CD4-positive, alpha-beta T cell (primary cell): ENCODE measurements at regions not wholly inside any gene's neighbourhood (a gene's known extent, or its start where the extent isn't known, plus 50 kb on each side); places are given as distances from the start of the nearest gene placed in this dataset.

Experiments used
- ATAC-seq: fragments of 200-7000 bp; cut with Tn5 transposase; one replicate; pipeline ENCODE4 v1.10.0; 2022; ENCODE audit warnings: mild to moderate bottlenecking; ENCODE audit not compliant: poor library complexity
- CTCF ChIA-PET: fragments of 350-600 bp; sonication (Branson Sonifier 250); formaldehyde crosslinking; loops from one replicate; lab custom pipeline; 2021; ENCODE audit warnings: antibody characterized with exemption, inconsistent platforms; lab: Charles Lee
- POLR2A ChIA-PET: fragments of 350-600 bp; sonication (Branson Sonifier 250); formaldehyde crosslinking; loops from one replicate; lab custom pipeline; 2021; ENCODE audit warnings: antibody characterized with exemption, inconsistent platforms; lab: Charles Lee
- DNase-seq, 14 experiments: peaks; one replicate each; pipeline ENCODE4 v3.0.0-alpha.2; 2013 to 2020; ENCODE audit warnings: mixed read lengths in 2 of 14
- H3K27ac ChIP-seq, 2 donors: one replicate each; pipeline versions ENCODE4 v1.5.1 to v1.7.0; 2013; ENCODE audit warnings: low read length in 2 of 2, low read depth in 1 of 2, mild to moderate bottlenecking in 1 of 2
- H3K27me3 ChIP-seq, 2 experiments: 1 replicate in 1 of 2; 2 replicates in 1 of 2; pipeline versions ENCODE4 v1.6.1 to v1.7.0; 2013; ENCODE audit warnings: low read length in 2 of 2, control low read depth in 1 of 2, mild to moderate bottlenecking in 1 of 2, moderate library complexity in 1 of 2; ENCODE audit not compliant: insufficient read depth in 2 of 2, control insufficient read depth in 1 of 2
- H3K36me3 ChIP-seq: one replicate; pipeline ENCODE4 v1.6.1; 2013; ENCODE audit warnings: low read length, control low read depth; ENCODE audit not compliant: insufficient read depth
- H3K4me1 ChIP-seq: one replicate; pipeline ENCODE4 v1.6.1; 2013; ENCODE audit warnings: low read length, control low read depth; ENCODE audit not compliant: insufficient read depth
- H3K4me3 ChIP-seq: one replicate; pipeline ENCODE4 v1.5.1; 2013; ENCODE audit warnings: mild to moderate bottlenecking, low read length, moderate library complexity
- H3K9me3 ChIP-seq, 2 experiments: 1 replicate in 1 of 2; 2 replicates in 1 of 2; pipeline versions ENCODE4 v1.6.1 to v1.7.0; 2013; ENCODE audit warnings: low read length in 2 of 2, mild to moderate bottlenecking in 2 of 2, control low read depth in 1 of 2, moderate library complexity in 1 of 2; ENCODE audit not compliant: control insufficient read depth in 1 of 2, insufficient read depth in 1 of 2
- H3K27ac Mint-ChIP-seq: one replicate; pipeline ENCODE4 v1.8.0; 2020; ENCODE audit warnings: mixed read lengths
- H3K27me3 Mint-ChIP-seq: one replicate; pipeline ENCODE4 v1.8.0; 2021; ENCODE audit warnings: mixed read lengths
- H3K36me3 Mint-ChIP-seq: one replicate; pipeline ENCODE4 v1.8.0; 2021; ENCODE audit warnings: low read depth, mixed read lengths
- H3K4me1 Mint-ChIP-seq: one replicate; pipeline ENCODE4 v1.8.0; 2021; ENCODE audit warnings: low read depth, mixed read lengths
- H3K4me3 Mint-ChIP-seq: one replicate; pipeline ENCODE4 v1.8.0; 2020; ENCODE audit warnings: mild to moderate bottlenecking, mixed read lengths
- H3K9me3 Mint-ChIP-seq: one replicate; pipeline ENCODE4 v1.8.0; 2020; ENCODE audit warnings: mixed read lengths
- CTCF ChIP-seq: fragments of 200-600 bp; IDR thresholded peaks from one replicate; pipeline ENCODE4 v1.8.0; 2022; ENCODE audit warnings: antibody characterized with exemption, mild to moderate bottlenecking
- intact Hi-C, 2 experiments: fragments of 100-400 bp; cut with DNase I in 1 of 2; cut with micrococcal nuclease in 1 of 2; formaldehyde crosslinking; loops; one replicate each; pipeline versions ENCODE4 v1.15.1 to v1.9.0; 2023 to 2025; cut with DNase I, micrococcal nuclease

- CTCF ChIA-PET, result no interaction called here
- intact Hi-C loops, result no loop called here
- Histone ChIP-seq H3K9me3 (peaks cover 0 to 3% of the 10 kb centered on the region in 2 experiments), H3K36me3 (no peaks in the 10 kb centered on the region), H3K27ac (no peak overlapping the region), H3K4me1 (no peaks in the 10 kb centered on the region), H3K4me3 (no peak overlapping the region), H3K27me3 (no peaks in the 10 kb centered on the region)
- TF ChIP-seq CTCF, result no peak
- no peaks in the 10 kb centered on the region for H3K36me3 Mint-ChIP-seq
- H3K9me3 Mint-ChIP-seq, result peaks cover 10% of the 10 kb centered on the region
- no peaks in the 10 kb centered on the region for H3K27me3 Mint-ChIP-seq
- H3K4me3 Mint-ChIP-seq, result no peak overlapping the region
- ATAC-seq (no peak), DNase-seq (no peak)
- POLR2A ChIA-PET, result no interaction called here
- H3K27ac Mint-ChIP-seq, result no peak overlapping the region
- H3K4me1 Mint-ChIP-seq, result no peaks in the 10 kb centered on the region
Observed at GRCh38 chr14:41154143-41154807, 452.4 kb upstream of the LRFN5 start.

GRCh38 chr14:41146391-41146790, 460.3 kb upstream of the LRFN5 start:
- no peak for TF ChIP-seq CTCF
- H3K36me3 ChIP-seq, result no peaks in the 10 kb centered on the region
- ChIA-PET POLR2A (no interaction called here), CTCF (no interaction called here)
- no peaks in the 10 kb centered on the region for H3K9me3 Mint-ChIP-seq
- no peak for ATAC-seq
- H3K27me3 Mint-ChIP-seq, result no peaks in the 10 kb centered on the region
- H3K36me3 Mint-ChIP-seq, result no peaks in the 10 kb centered on the region
- no peaks in the 10 kb centered on the region for H3K27me3 ChIP-seq
- H3K4me1 ChIP-seq, result no peaks in the 10 kb centered on the region
- H3K27ac Mint-ChIP-seq, result no peak overlapping the region
- H3K4me1 Mint-ChIP-seq, result no peaks in the 10 kb centered on the region
- H3K4me3 ChIP-seq, result no peak overlapping the region
- no peak overlapping the region for H3K4me3 Mint-ChIP-seq
- intact Hi-C loops, result no loop called here
- H3K27ac ChIP-seq, result no peak overlapping the region
- DNase-seq, result no peak
- peaks cover 5% of the 10 kb centered on the region in 2 experiments for H3K9me3 ChIP-seq

GRCh38 chr14:41144370-41144769, 462.3 kb upstream of the LRFN5 start:
- intact Hi-C loops, result no loop called here
- Mint-ChIP-seq H3K27me3 (no peaks in the 10 kb centered on the region), H3K36me3 (no peaks in the 10 kb centered on the region), H3K27ac (no peak overlapping the region), H3K4me1 (no peaks in the 10 kb centered on the region), H3K9me3 (no peaks in the 10 kb centered on the region), H3K4me3 (no peak overlapping the region)
- Histone ChIP-seq H3K9me3 (peaks cover 5% of the 10 kb centered on the region in 2 experiments), H3K27me3 (no peaks in the 10 kb centered on the region), H3K4me3 (no peak overlapping the region), H3K4me1 (no peaks in the 10 kb centered on the region), H3K36me3 (no peaks in the 10 kb centered on the region), H3K27ac (no peak overlapping the region)
- DNase-seq, result no peak
- TF ChIP-seq CTCF, result no peak
- ChIA-PET POLR2A (no interaction called here), CTCF (no interaction called here)
- ATAC-seq, result no peak
